Activated CD8-positive, alpha-beta memory T cell treated with anti-CD3 and anti-CD28 coated beads for 24 hours (primary cell): ENCODE measurements at regions not wholly inside any gene's neighbourhood (a gene's known extent, or its start where the extent isn't known, plus 50 kb on each side); places are given as distances from the start of the nearest gene placed in this dataset.
A peak's percentile ranks its signal among the peaks of the same experiment; 100 is the strongest.

Experiments
- DNase-seq: peaks from one replicate; pipeline ENCODE4 v3.0.0-alpha.2; 2020

- DNase-seq: no peak
These were observed 241.6 kb upstream of the ZPLD1 start for GRCh38 chr3:102193255-102193654.

- no peak for DNase-seq
These were observed 240.8 kb upstream of the ZPLD1 start for GRCh38 chr3:102194001-102194400.

GRCh38 chr3:102194760-102195159, 240.1 kb upstream of the ZPLD1 start:
- no peak for DNase-seq

GRCh38 chr3:102195198-102195948, 239.4 kb upstream of the ZPLD1 start:
- DNase-seq: no peak

- no peak for DNase-seq
These were observed 234.7 kb upstream of the ZPLD1 start for GRCh38 chr3:102200126-102200525.

GRCh38 chr3:102200560-102200959, 234.3 kb upstream of the ZPLD1 start:
- no peak for DNase-seq

GRCh38 chr3:102205647-102206046, 229.2 kb upstream of the ZPLD1 start:
- no peak for DNase-seq

- no peak for DNase-seq
These were observed 228.2 kb upstream of the ZPLD1 start for GRCh38 chr3:102206511-102207031.

- DNase-seq: no peak
These were observed 227.7 kb upstream of the ZPLD1 start for GRCh38 chr3:102207151-102207571.

GRCh38 chr3:102215166-102215565, 219.6 kb upstream of the ZPLD1 start:
- no peak for DNase-seq

GRCh38 chr3:102223132-102223531, 211.7 kb upstream of the ZPLD1 start:
- DNase-seq: no peak

GRCh38 chr3:102224171-102224570, 210.6 kb upstream of the ZPLD1 start:
- no peak for DNase-seq

GRCh38 chr3:102225005-102225404, 209.8 kb upstream of the ZPLD1 start:
- DNase-seq: no peak

- no peak for DNase-seq
These were observed 209.2 kb upstream of the ZPLD1 start for GRCh38 chr3:102225407-102226132.

GRCh38 chr3:102226463-102226862, 208.4 kb upstream of the ZPLD1 start:
- no peak for DNase-seq

- DNase-seq: peak; percentile 90
These were observed 205.7 kb upstream of the ZPLD1 start for GRCh38 chr3:102229062-102229655.

GRCh38 chr3:102230057-102230456, 204.8 kb upstream of the ZPLD1 start:
- DNase-seq: no peak

GRCh38 chr3:102233881-102234280, 200.9 kb upstream of the ZPLD1 start:
- DNase-seq: no peak

- DNase-seq: no peak
These were observed 199.1 kb upstream of the ZPLD1 start for GRCh38 chr3:102235679-102236078.

GRCh38 chr3:102237181-102237580, 197.6 kb upstream of the ZPLD1 start:
- DNase-seq: no peak

- no peak for DNase-seq
These were observed 197.0 kb upstream of the ZPLD1 start for GRCh38 chr3:102237838-102238237.

GRCh38 chr3:102238362-102238761, 196.5 kb upstream of the ZPLD1 start:
- DNase-seq: no peak

- DNase-seq: no peak
These were observed 194.1 kb upstream of the ZPLD1 start for GRCh38 chr3:102240720-102241119.
